CD4-positive, alpha-beta T cell treated with Interleukin-1 beta for 1 hour (primary cell): ENCODE measurements at regions not wholly inside any gene's neighbourhood (a gene's known extent, or its start where the extent isn't known, plus 50 kb on each side); places are given as distances from the start of the nearest gene placed in this dataset.

Experiments
- DNase-seq, 2 donors: peaks; one replicate each; pipeline ENCODE4 v3.0.0-alpha.2; 2020 to 2022

DNA sequence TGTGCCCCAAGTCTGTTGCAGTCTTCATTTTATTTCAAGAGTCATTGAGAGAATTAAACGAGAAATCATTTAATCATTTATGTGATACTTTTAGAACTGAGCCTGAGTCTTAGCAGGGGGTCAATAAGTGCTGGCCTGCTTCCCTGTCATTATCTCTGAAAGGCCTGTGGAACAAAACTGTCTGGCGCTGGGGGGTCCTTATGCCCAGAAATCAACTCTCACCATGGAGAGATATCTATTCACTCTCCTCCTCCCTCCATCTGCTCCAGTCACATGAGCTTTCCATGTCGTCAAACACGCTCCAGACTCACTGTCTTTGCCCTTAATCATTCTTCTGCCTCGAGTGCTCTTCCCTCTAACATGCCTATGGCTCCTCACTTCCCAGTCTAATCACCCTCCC is 136.8 kb downstream of the ESM1 start:
- no peak for DNase-seq

DNA sequence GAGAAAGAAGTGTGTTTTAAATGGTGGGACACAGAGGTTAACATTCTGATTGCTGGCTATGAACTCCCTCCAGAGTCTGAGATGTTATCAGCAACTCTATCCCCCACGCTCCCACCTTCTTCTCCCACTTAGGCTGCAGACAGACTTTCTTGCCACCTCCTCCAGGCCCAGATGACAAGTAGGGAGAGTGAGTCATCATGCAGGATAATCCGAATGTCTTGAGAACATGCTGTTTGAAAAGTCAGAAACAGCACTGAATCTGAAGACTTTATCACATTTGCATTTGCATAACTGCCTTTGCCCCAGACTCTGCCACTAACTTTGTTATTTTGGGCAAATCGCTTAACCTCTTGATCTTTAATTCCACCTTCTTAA is 139.8 kb downstream of the ESM1 start:
- DNase-seq: no peak

DNA sequence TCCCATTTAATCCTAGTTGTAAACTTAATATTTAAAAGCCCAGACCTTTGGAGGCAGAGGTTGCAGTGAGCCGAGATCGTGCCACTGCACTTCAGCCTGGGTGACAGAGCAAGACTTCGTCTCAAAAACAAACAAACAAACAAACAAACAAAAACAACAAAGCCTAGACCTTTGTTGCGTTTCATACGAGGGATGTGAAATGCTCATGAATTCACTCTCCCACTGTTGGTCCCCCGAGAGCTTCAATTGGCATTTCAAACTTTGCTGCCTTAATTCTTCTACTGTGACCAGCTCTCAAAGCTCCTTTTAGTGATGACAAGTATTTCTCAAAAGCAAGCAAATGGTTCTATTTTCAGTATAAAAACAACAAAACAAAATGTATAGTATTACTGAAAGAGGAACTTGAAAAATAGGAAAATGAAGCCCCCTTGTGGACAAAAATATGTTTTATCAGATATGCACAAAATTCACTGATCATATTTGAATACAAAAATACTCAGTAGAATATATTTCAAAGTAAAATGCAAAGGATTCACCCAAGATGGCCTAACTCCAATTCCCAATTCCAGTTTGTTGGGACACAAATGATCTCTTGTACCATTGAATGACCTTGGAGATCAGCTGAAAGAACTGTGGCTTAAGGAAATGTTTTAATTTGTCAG is 140.4 kb downstream of the ESM1 start:
- DNase-seq: peak in 1 of 2 donors; percentile 59

DNA sequence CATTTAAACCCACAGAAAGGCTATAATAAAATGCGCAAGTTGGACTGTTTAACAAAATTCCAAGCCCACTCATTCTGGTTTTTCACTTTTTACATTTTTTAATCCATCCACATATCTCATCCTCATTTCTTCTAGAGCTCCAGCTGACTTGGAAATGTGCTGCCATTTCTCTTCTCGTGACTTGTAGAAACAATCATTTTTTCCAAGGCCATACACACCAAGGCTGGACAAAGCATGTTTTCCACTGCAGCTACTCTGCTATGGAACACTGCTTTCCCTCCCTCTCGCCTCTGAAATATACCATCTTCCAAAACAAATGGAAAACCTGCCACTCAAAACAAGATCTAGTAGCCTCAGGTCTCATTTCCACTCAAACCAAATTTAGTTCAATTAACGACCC is 141.1 kb downstream of the ESM1 start:
- no peak for DNase-seq

DNA sequence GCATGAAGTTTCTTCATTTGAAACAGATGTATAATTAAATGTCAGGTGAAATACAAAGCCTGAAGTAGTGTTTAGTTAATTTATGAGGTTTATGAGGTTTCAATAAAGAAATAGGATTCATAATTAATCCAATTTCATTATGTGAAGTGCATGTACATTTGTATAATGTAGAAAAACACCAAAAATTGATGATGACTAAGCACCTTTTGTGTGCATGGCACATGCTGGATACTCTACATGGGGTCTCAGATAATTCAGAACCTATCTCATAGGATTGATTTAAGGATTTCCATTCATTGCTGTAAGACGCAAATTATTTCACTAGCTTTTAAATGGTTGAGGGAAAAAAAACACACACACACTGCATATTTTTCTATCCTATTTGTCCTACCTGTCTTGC is 143.9 kb downstream of the ESM1 start:
- no peak for DNase-seq

DNA sequence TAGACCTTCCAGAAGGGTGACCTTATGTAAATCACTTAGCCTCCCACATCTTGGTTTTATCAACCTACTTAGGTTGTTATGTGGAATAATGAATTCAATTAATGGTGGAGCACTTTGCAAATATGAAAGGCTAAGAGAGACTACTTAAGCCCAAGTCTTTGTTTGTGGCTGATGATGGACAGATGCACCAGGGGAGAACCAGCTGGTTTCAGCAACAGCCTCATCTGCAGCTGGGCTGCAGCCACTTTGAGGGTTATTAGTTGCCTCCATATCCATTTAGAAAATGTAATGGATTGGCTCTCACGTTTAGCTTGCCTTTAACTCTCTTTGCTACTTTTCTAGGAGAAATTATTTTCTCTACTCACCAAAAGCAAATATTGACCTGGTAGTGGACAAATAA is 146.6 kb downstream of the ESM1 start:
- DNase-seq: no peak

DNA sequence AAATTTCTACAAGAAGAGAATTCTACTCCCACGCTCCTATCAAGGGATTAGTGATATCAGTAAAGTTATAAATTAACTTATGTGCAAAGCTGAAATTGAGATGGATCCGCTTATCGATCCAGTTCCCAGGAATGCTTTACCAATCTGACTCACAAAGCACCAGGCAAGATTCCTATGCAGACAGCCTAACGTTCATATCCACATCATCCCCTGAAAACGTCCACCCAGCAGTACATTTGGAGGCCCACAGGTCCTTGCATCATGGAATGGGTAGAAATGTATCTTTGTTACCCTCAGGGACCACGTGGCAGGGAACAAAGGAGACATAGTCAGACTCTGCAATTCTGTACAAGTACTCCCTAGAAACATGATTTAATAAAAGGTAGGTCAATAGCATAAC is 147.4 kb downstream of the ESM1 start:
- no peak for DNase-seq

DNA sequence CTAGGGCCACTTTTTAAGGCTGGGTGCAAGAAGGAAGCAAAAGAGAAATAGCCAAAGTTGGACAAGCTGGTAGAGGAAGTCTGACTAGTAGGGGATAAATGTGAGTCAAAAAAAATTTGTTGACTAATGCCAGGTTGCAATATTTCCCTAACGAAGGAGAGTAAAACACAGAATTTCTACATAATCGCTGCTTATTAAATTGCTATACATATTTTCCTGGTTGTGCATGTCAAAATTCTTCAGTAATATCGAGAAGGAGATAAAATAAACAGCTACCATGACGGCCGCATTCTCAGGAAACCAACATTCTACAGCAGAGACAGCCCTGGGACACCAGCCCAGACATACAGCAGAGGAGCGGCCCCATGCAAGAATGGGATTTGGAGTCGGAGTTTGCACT is 148.3 kb downstream of the ESM1 start:
- DNase-seq: no peak

DNA sequence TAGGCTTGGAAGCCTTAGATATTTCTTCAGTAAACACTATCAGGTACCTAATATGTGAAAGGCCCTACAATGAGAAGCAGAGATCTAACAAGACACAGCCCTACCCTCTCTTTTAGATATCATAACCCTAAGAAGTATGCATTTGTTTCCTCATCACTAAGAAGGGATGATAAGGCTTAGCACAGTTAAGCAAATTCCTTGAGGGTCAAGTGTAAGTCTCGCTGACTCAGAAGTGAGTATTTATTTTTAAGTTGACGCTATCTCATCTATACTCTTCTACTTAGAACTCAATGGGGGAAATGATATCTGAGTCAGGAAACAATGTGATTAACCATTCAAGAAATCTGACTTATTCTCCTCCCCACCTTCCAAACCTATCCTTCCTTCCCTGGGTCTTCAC is 149.7 kb downstream of the ESM1 start:
- no peak for DNase-seq

DNA sequence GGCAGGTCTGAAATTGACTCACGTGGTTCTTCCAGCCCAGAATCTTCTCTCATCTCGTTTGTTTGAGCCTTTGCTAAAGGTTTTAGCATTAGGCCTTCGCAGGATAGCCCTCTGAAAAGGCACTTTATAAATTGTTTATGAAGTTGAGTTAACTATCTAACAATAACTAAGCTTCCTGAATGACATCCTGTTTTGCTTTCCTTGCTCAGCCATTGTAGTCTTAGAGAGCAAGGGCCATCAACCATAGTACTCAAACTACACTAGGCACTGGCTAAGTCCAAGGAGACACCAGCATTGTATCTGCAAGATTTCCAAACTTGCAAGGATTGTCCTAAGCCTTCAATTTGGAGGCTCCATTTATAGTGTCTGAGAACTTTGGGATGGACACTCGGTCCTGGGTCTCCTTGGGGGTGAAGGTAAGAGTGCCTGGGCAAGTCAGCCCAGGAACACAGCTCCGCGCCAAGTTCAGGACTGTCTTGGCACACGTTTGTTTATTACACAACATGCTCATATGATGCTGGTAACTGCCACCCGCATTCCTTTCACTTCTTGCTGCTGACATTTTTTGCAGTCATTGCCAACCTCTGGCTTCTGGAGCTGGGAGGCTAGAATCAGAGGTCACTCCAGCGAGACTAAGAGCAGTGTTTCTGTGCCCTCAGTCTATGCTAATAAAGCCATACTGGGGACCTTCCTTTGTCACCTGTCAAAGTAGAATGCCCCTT is 151.1 kb downstream of the ESM1 start:
- no peak for DNase-seq

DNA sequence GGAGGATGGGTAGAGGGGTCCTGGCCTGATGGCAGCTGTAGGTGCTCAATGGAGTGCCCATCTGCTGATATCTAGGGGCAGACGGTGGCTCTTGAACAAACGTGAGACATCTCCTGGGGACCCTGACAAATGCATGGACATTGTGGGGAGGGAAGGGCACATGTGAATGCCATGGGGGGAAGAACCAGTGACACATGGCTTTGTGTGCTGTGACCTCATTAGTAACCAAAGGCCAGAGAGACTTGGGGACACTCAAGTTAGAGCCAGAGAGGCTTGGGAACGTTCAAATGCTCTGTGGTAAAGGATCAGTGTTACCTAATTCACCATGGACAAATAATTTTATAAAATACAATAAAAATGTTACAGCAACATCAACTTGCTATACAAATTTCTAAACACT is 151.8 kb downstream of the ESM1 start:
- DNase-seq: no peak

DNA sequence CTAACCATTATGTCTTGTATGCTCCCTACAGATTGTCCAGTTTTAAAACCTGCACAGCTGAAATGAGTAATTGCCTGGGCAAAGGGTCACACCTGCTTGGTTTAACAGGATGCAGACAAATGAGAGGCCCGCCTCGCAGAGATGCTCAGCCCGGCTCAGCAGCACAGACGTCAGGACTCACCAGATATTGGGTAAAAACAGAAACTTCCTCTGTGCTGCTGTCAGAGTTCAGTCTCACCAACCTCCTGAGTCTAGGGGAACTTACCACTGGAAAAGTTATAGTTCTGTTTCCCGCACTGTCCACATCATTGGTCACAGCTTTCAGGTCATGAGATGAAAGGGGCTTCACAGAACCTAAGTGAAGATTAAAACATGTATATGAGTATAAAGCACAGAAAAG is 152.5 kb downstream of the ESM1 start:
- peak; percentile 3 to 57 for DNase-seq

DNA sequence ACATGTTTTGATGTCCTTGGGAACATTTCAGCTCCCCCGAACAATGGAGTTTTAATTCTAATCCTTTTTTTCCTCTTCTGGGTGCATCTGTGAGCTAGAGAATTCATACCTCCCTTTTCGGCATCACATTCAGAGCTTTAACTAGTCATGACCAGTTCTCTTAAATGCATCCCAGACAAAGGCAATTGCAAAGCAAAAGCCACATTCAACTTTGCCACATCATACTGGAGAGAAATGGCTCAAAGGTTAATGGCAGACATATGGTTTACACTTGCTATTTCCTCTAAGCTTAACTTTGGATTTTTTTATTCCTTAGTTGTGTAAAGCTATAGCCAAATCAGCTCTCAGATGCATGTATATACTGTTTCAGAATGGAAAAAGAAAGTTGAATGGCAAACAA is 153.3 kb downstream of the ESM1 start:
- DNase-seq: no peak

DNA sequence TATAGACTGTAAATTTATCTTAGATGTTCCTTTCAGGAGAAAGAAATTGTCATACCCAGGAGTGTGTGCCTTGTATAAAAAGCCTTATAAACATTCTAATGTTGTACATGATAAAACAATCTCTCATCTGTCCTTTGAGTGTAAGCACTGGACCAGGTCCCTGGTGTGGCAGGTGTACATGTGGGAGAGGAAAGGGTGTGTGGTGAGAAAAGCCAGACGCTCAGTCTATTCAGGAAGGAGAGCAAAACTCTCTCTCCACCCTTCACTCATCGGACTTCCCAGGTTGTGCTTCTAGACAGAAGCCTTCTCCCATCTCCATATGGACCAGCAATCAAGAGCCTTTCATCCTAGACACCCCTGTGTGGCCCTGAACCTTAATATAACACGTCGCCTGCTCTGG is 154.2 kb downstream of the ESM1 start:
- no peak for DNase-seq

DNA sequence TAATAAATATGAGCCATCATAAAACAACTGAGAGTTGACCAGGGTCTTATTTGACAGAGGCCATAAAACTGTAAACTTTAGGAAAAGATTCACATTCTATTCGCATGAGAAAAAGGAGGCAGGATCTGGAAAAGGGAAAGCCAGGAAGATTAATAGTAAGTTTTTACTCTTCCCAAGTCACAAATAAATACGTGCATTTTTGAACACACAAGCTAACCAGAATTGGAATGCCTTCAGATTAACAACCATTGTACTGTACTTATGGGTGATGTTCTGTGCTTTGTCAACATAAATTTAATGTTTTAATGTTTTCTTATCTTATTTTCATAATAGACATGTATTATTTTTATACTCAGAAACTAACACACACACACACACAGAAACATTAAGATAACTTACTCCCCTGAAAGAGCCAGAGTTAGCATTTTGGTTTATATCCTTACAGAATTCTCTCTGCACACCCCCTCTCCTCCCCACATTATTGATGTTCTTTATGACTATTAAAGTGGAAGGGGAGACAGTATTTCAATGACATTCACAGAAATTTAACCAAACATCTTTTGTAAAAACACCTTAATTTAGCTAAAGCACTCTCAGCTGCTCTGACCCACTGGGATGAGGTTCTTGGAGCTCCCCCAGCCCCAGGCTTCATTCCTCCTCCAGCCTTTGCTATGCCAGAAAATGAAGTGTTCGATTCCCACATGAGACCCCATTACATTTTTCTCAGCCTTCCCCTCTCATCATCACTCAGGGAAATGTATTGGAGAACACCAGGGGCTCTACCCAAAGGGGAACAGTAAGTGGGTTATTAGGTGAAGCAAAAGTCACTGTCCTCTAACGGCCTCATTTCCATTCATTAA is 155.5 kb downstream of the ESM1 start:
- no peak for DNase-seq

DNA sequence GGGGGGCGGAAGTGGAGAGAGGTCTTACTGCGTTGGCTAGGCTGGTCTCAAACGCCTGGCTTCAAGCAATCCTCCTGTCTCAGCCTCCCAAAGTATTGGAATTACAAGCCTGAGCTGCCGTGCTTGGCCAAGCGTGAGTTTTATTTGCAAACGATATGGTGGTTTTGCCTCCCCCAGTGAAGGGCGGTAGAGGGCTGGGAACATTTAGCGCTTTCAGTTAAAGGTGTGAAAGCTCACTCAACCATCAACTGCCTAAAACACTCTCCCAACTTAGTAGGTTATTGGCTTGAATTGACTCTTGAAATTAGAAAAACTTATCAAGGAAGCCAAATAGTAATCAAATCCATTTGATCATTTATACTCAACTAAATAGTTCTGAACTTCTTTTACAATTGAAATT is 156.3 kb downstream of the ESM1 start:
- no peak for DNase-seq

DNA sequence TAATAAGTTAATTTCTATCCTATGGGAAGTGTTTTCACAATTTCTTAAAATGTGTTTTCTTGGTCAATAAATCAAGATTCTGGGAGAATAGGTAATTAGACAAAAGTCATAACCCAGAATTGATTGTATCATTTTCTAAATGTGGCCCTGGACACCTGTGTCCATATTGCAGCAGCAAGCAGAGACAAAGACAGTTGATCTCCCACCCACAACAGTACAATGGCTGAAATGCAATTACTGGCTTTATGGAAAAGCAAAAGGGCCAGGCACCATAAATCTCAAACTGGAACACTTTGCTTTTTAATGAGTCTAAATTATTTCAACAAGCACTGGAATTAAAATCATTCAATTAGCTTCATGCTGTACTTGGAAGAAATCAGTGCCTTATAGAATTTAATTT is 157.2 kb downstream of the ESM1 start:
- no peak for DNase-seq

DNA sequence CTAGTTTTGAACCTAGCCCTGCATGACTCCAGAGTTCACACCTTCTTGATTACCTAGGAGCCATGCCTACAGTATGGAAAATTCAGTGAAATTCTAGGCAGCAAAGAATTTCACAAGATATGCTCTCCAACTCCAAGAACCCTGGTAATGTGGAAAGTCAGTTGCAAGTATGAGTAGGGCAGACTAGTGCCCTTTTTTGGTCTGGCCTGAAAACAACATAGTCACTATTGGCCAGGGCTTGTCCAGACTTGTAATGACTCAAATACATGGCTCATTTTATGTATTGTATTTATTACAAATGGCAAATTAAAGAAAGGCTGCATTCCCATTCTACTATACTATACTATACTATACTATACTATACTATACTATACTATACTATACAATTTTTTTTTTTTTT is 160.4 kb downstream of the ESM1 start:
- no peak for DNase-seq

DNA sequence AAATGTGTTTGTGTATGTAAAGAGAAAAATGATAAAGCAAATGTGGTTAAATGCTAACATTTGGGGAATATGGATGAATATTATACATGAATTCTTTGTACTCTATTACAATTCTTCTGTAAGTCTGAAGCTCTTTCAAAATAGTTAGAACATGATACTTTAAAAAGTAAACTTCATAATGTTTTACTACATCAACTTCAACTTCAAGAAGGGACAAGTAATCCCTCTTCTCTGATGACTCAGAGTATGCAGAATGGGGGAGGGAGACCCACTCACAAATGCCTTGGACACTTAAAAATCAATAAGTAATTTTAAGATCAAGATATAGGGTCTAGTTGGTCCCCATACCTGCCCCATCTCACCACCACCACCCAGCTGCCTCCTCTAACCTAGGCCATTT is 162.4 kb downstream of the ESM1 start:
- no peak for DNase-seq

DNA sequence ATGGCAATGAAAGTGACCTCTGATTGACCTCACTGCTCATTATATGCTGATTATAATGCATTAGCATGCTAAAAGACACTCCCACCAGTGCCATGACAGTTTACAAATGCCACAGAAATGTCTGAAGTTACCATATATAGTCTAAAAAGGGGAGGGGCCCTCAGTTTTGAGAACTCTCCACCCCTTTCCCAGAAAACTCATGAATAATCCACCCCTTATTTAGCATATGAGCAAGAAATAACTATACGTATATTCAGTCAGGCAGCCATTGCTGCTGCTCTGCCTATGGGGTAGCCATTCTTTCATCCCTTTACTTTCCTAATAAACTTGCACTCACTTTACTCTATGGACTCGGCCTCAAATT is 163.1 kb downstream of the ESM1 start:
- DNase-seq: no peak

DNA sequence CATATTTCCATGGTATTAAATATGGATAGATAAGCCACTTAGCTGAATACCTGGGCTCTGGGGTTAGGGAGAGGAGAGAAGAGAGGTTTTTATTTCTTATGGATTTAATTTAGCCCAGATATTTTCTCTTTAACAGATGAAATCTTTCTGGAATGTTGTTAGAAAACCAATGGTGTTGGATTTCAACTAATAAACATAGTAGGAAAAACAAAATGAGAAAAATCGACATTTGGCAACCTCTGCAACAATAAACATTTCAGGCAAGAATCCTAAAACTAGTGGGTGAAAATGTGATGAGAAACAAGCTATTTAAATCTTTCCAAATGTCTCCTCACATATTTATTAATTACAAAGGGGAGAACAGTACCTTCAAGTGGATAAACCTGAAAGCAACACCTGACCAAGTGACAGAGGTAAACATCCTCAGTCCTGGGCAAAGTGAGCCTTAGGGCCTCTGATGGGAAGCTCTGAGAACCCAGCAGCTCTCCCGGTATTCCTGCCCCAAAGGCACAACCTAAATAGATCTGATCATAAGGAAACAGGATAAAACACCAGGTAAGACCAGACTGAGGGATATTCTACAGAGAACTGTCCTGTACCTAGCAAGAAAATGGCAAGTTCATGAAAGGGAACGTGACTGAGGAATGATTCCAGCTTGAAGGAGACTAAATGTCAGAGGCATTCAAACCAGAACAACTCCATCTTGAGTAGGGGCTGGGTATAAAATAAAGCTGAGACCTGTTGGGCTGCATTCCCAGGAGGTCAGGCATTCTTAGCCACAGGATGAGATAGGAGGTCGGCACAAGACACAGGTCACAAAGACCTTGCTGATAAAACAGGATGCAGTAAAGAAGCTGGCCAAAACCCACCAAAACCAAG is 163.7 kb downstream of the ESM1 start:
- DNase-seq: no peak

DNA sequence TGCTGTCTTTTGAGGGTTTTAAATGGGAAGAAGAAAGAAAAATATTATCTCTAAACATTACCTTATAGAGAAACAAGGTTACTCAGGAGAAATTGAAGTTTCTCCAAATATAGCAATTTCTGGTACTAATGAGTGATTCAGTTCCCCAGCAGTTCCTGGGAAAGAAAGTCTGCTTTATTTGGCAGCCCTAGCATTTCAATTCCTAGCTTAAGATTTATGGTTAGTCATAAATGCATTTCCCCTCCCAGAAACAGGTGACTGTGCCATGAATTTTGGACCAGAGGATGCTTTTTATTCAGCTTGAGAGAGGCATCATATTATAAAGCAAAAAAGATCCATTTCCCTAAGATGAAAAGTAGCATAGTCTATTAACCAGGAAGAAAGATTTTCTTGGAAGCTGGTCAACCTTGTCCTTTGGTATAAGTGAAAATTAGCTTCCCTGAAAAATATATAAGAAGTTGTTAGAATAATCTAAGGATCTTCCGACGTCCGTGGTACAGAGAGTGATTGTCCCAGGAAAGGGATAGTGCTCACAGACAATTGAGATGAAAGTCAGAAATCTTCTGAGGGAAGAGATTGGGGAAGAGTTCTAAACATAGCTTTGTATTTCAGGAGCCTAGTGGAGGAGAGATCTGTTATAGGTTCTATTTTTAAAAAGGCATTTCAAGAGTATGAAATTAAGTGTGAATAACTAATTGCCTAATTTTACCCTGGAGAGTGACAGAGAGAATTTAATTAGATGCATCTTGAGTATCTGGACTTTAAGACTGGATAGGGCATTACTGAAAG is 164.9 kb downstream of the ESM1 start:
- DNase-seq: no peak
